Tibial nerve (tissue), 4 donors: ENCODE measurements at regions not wholly inside any gene's neighbourhood (a gene's known extent, or its start where the extent isn't known, plus 50 kb on each side); places are given as distances from the start of the nearest gene placed in this dataset.

Experiments used
- DNase-seq, 2 donors: peaks; one replicate each; pipeline ENCODE4 v3.0.0-alpha.2; 2019; ENCODE audit warnings: low spot score in 2 of 2
- H3K27ac ChIP-seq, 4 donors: fragments of 200-600 bp; sonication (generic) in 3 of 4; one replicate each; pipeline ENCODE4 v1.5.1; 2017 to 2019; ENCODE audit warnings: mild to moderate bottlenecking in 1 of 4
- H3K27me3 ChIP-seq, 2 donors: fragments of 200-600 bp; sonication (generic) in 1 of 2; one replicate each; pipeline versions ENCODE4 v1.5.1 to v1.6.0; 2017 to 2019
- H3K36me3 ChIP-seq, 3 donors: fragments of 200-600 bp; sonication (generic); one replicate each; pipeline ENCODE4 v1.5.1; 2018 to 2019
- H3K4me1 ChIP-seq, 4 donors: fragments of 200-600 bp; sonication (generic) in 3 of 4; one replicate each; pipeline ENCODE4 v1.5.1; 2017 to 2019
- H3K4me3 ChIP-seq, 4 donors: fragments of 200-600 bp; sonication (generic) in 3 of 4; one replicate each; pipeline ENCODE4 v1.5.1; 2017 to 2019; ENCODE audit warnings: mild to moderate bottlenecking in 1 of 4, moderate library complexity in 1 of 4
- H3K9me3 ChIP-seq, 4 donors: fragments of 200-600 bp; sonication (generic) in 3 of 4; one replicate each; pipeline ENCODE4 v1.5.1; 2017 to 2019
- EP300 ChIP-seq, 2 donors: sonication (generic); formaldehyde crosslinking; IDR thresholded peaks; one replicate each; pipeline ENCODE4 v1.6.1; 2017; ENCODE audit warnings: antibody characterized with exemption in 2 of 2, mild to moderate bottlenecking in 1 of 2
- POLR2A ChIP-seq, 2 donors: fragments of 450-650 bp; IDR thresholded peaks; one replicate each; pipeline ENCODE4 v1.6.1; 2017; ENCODE audit warnings: antibody characterized with exemption in 2 of 2, mild to moderate bottlenecking in 2 of 2, moderate library complexity in 2 of 2
- WGBS, 2 donors: methylation state at CpG; one replicate each; pipeline ENCODE4 v1.1.5; 2018; 5-methylcytosine and 5-hydroxymethylcytosine counted together
- TF ChIP-seq, protein P1 (sequence below), 5 experiments: fragments of 200-600 bp in 3 of 5; fragments of 450-650 bp in 2 of 5; sonication (generic) in 3 of 5; IDR thresholded peaks; one replicate each; pipeline ENCODE4 v1.5.1; 2016 to 2019; ENCODE audit warnings: antibody characterized with exemption in 5 of 5, mild to moderate bottlenecking in 3 of 5, moderate library complexity in 2 of 5

DNA sequence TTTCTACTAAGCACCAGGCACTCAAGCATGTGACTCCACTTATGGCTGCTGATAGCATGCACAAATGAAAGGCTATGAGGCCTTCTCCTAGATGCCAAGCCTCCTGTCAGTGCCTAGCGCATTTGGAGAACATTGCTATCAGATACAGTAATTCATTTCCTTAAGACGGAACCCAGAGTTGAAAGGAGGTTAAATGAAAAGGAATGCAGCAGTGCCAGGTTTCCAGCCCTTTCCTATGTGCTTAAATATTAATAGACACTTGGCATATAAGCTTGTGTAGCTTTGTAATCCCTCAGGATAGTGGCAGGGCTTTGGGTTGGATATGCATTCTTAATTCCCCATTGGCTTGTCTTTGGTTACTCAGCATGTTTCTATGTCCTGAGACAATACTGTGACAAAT is 140.1 kb upstream of the FRY start:
- H3K4me1 ChIP-seq, result peaks cover 0 to 24% (median 0%) of the 10 kb centered on the region in 4 donors
- no peaks in the 10 kb centered on the region for H3K27me3 ChIP-seq
- 53 to 74% methylated on average over 2 of the region's 2 CpGs for WGBS, 2 donors
- no peaks in the 10 kb centered on the region for H3K9me3 ChIP-seq
- no peak overlapping the region for H3K4me3 ChIP-seq
- no peak overlapping the region for H3K27ac ChIP-seq
- H3K36me3 ChIP-seq, result no peaks in the 10 kb centered on the region
- TF ChIP-seq, protein P1, sequence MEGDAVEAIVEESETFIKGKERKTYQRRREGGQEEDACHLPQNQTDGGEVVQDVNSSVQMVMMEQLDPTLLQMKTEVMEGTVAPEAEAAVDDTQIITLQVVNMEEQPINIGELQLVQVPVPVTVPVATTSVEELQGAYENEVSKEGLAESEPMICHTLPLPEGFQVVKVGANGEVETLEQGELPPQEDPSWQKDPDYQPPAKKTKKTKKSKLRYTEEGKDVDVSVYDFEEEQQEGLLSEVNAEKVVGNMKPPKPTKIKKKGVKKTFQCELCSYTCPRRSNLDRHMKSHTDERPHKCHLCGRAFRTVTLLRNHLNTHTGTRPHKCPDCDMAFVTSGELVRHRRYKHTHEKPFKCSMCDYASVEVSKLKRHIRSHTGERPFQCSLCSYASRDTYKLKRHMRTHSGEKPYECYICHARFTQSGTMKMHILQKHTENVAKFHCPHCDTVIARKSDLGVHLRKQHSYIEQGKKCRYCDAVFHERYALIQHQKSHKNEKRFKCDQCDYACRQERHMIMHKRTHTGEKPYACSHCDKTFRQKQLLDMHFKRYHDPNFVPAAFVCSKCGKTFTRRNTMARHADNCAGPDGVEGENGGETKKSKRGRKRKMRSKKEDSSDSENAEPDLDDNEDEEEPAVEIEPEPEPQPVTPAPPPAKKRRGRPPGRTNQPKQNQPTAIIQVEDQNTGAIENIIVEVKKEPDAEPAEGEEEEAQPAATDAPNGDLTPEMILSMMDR (IDR thresholded peaks at IDR 0.05), result no peak
- TF ChIP-seq EP300 (IDR thresholded peaks at IDR 0.05) (no peak), POLR2A (IDR thresholded peaks at IDR 0.05) (no peak)
- DNase-seq, result no peak

DNA sequence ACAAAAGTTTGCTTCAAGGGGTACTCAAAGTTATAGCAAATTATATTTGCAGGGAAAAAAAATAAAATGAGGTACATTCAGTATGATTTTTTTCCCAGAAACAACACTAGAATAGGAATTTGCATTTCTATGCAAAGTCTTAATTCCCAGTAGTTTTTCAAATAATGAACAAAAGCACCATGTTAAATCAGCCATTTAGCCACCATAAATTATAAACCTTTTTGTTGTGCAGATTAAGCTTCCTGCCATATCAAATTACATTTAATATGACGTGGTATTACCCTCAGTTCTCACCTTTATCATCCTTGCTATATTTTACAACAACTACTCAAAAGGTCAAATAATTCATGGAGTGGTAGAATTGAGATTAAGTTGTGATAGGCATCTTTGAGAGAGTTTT is 136.6 kb upstream of the FRY start:
- Histone ChIP-seq H3K27ac (no peak overlapping the region), H3K36me3 (no peaks in the 10 kb centered on the region), H3K27me3 (no peaks in the 10 kb centered on the region), H3K4me1 (peaks cover 0 to 24% (median 0%) of the 10 kb centered on the region in 4 donors), H3K4me3 (no peak overlapping the region), H3K9me3 (no peaks in the 10 kb centered on the region)
- TF ChIP-seq, protein P1 (IDR thresholded peaks at IDR 0.05), result no peak
- TF ChIP-seq POLR2A (IDR thresholded peaks at IDR 0.05) (no peak), EP300 (IDR thresholded peaks at IDR 0.05) (no peak)
- 56 to 64% methylated on average over 1 of the region's 1 CpG for WGBS, 2 donors
- DNase-seq, result no peak

DNA sequence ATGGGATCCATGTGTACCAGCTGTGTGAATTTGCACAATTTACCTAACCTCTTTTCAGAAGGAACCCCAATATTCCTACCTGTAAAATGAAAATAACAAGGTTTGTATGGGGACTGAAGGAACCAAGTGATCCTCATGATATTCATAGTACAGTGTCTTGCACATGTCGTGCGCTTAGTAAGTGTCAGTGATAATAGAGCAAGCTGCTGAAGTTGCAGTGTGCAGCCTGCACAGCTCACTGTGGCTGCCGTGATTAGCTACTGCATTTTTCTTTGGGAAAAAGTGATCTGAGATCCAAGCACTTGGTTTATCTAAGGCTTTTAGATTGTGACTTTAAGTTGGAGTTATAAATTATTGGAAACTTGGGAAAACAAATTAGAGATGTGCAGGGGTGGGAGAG is 135.9 kb upstream of the FRY start:
- WGBS, 2 donors, result 81 to 87% methylated on average over 3 of the region's 3 CpGs
- peak overlapping the region in 1 of 4 donors; percentile 38 for H3K27ac ChIP-seq
- H3K9me3 ChIP-seq, result no peaks in the 10 kb centered on the region
- no peak for DNase-seq
- no peak overlapping the region for H3K4me3 ChIP-seq
- H3K4me1 ChIP-seq, result peaks cover 0 to 24% (median 0%) of the 10 kb centered on the region in 4 donors
- H3K27me3 ChIP-seq, result no peaks in the 10 kb centered on the region
- H3K36me3 ChIP-seq, result no peaks in the 10 kb centered on the region
- TF ChIP-seq POLR2A (IDR thresholded peaks at IDR 0.05), result no peak
- TF ChIP-seq, protein P1 (IDR thresholded peaks at IDR 0.05), result no peak
- no peak for TF ChIP-seq EP300 (IDR thresholded peaks at IDR 0.05)

DNA sequence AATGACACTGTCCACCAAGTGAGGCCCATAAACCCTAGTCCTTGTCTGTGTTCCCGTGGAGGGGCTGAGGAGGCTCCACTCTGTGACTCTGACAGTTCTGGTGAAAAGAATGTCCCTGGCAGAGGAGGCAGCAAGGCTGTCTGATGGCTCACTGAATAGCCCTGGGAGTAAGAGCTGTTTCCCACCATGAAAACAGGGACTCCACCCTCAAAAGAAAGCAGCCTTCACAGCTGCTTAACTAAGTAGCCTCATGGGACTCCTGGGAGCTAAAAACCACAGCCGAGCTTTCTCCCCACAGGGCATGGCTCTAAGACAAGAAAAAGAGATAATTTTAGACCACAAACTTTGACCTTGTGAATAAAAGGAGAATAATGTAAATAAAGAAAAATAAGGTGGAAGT is 135.1 kb upstream of the FRY start:
- H3K4me3 ChIP-seq, result no peak overlapping the region
- H3K4me1 ChIP-seq, result peaks cover 0 to 24% (median 0%) of the 10 kb centered on the region in 4 donors
- WGBS, 2 donors, result 21 to 22% methylated on average over 2 of the region's 2 CpGs
- H3K27ac ChIP-seq, result peak overlapping the region in 2 of 4 donors; percentile 12 to 38
- no peaks in the 10 kb centered on the region for H3K9me3 ChIP-seq
- DNase-seq, result peak in 1 of 2 donors; percentile 20
- TF ChIP-seq, protein P1 (IDR thresholded peaks at IDR 0.05), result no peak
- TF ChIP-seq EP300 (IDR thresholded peaks at IDR 0.05), result peak in 1 of 2 donors; percentile 18
- no peaks in the 10 kb centered on the region for H3K27me3 ChIP-seq
- H3K36me3 ChIP-seq, result no peaks in the 10 kb centered on the region

DNA sequence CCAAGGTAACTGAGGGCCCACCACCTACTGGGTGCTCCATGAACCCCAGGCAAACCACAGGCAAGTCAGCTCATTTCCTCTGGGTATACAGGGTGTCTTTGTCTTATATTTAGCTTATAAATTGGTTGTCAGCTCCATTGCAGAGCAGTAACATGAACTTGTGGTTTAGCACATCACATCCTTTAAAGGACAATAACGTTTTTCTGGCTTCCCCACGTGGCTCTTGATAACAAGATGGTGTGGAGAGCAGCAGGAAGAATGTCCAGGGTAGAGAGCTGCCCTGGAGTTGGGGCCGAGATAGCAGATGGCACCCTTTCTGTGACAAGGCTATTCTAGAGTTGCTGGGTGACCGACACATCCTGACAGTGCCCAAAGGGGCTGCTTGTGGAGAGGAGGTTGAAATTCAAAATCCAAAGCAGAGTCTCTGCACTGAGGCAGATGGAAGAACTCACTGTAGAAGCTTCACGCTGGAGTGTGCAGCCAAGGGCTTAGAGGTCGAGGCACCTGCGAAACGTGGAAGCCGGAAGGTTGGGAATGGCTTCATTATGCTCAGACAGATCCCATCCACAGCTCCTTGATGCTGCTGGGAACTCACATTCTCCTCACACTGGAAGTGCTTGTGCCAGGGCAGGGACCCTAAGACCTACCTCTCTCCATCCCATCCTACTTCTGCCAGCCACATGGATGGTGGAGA is 133.0 kb upstream of the FRY start:
- no peak for DNase-seq
- Histone ChIP-seq H3K9me3 (no peaks in the 10 kb centered on the region), H3K27me3 (no peaks in the 10 kb centered on the region), H3K4me1 (peaks cover 0 to 24% (median 0%) of the 10 kb centered on the region in 4 donors), H3K27ac (no peak overlapping the region), H3K36me3 (no peaks in the 10 kb centered on the region), H3K4me3 (no peak overlapping the region)
- no peak for TF ChIP-seq EP300 (IDR thresholded peaks at IDR 0.05)
- TF ChIP-seq, protein P1 (IDR thresholded peaks at IDR 0.05), result no peak
- TF ChIP-seq POLR2A (IDR thresholded peaks at IDR 0.05), result no peak
- WGBS, 2 donors, result 65 to 72% methylated on average over 9 of the region's 9 CpGs
